ENCODE measurements at regions not wholly inside any gene's neighbourhood (a gene's known extent, or its start where the extent isn't known, plus 50 kb on each side); places are given as distances from the start of the nearest gene placed in this dataset.

GRCh38 chr17:71580220-71580619, 540.6 kb upstream of the SOX9 start:
- no peak for TF ChIP-seq EZH2 (IDR thresholded peaks at IDR 0.05; ENCODE audit: low read length)
- TF ChIP-seq CTCF (optimal IDR thresholded peaks at IDR 0.05 in 1 of 3, IDR thresholded peaks at IDR 0.05 in 1 of 3, conservative IDR thresholded peaks at IDR 0.05 in 1 of 3; ENCODE audit: extremely low read depth in 1 of 3, insufficient read depth in 2 of 3, low read length in 3 of 3): no peak

Measured in keratinocyte (primary cell).